Neutrophil (primary cell): ENCODE measurements at regions not wholly inside any gene's neighbourhood (a gene's known extent, or its start where the extent isn't known, plus 50 kb on each side); places are given as distances from the start of the nearest gene placed in this dataset.
A peak's percentile ranks its signal among the peaks of the same experiment; 100 is the strongest.

Source experiments
- H3K27ac ChIP-seq: fragments of 200-600 bp; sonication (generic); 2 replicates; pipeline ENCODE4 v1.5.1; 2016; ENCODE audit warnings: mild to moderate bottlenecking, moderate library complexity
- H3K27me3 ChIP-seq: fragments of 200-600 bp; sonication (generic); 2 replicates; pipeline ENCODE4 v1.6.0; 2016; ENCODE audit warnings: mild to moderate bottlenecking
- H3K36me3 ChIP-seq: fragments of 200-600 bp; sonication (generic); 2 replicates; pipeline ENCODE4 v1.5.1; 2017
- H3K4me1 ChIP-seq, 2 experiments: fragments of 200-600 bp in 1 of 2; sonication (generic) in 1 of 2; 1 replicate in 1 of 2; 2 replicates in 1 of 2; pipeline versions ENCODE4 v1.5.1 to v1.6.1; 2013 to 2016; ENCODE audit warnings: low read depth in 1 of 2, low read length in 1 of 2, mild to moderate bottlenecking in 1 of 2, moderate library complexity in 1 of 2; ENCODE audit not compliant: control insufficient read depth in 1 of 2, insufficient read depth in 1 of 2
- H3K4me3 ChIP-seq, 2 experiments: fragments of 200-600 bp in 1 of 2; sonication (generic) in 1 of 2; 1 replicate in 1 of 2; 2 replicates in 1 of 2; pipeline ENCODE4 v1.5.1; 2013 to 2016; ENCODE audit warnings: low read depth in 1 of 2, low read length in 1 of 2, mild to moderate bottlenecking in 1 of 2, moderate library complexity in 1 of 2
- H3K9me3 ChIP-seq: fragments of 200-600 bp; sonication (generic); 2 replicates; pipeline ENCODE4 v1.5.1; 2016
- CTCF ChIP-seq: fragments of 200-600 bp; sonication (generic); IDR thresholded peaks from 2 replicates; pipeline ENCODE4 v1.5.1; 2016; ENCODE audit warnings: antibody characterized with exemption

DNA sequence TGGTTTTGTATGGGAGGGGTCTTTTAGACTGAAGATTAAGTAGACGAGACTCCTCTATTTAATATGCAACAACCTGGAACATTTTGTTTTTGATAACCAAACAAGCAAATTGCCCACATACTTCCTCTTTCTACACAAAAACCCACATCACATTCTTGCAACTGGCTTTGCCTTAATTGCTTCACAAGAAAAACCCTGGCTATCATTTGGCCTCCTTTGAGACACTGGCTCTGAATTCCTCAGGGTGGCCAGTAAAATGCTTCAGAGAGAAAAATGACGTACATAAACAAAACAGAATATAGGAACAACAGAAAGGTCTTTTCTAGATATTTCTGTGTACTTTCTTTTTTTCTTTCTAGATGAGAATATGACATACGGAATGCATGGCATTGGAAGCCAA lies 103.0 kb downstream of the TRIB2 start:
- Histone ChIP-seq H3K4me3 (no peak overlapping the region), H3K27ac (peak overlapping the region; percentile 16), H3K9me3 (no peaks in the 10 kb centered on the region), H3K36me3 (no peaks in the 10 kb centered on the region), H3K4me1 (peaks cover 12 to 19% of the 10 kb centered on the region in 2 experiments), H3K27me3 (no peaks in the 10 kb centered on the region)
- TF ChIP-seq CTCF, result no peak

GRCh38 chr2:12821656-12822055 lies 104.9 kb downstream of the TRIB2 start:
- Histone ChIP-seq H3K27me3 (no peaks in the 10 kb centered on the region), H3K4me3 (no peak overlapping the region), H3K9me3 (no peaks in the 10 kb centered on the region), H3K27ac (no peak overlapping the region), H3K4me1 (peaks cover 12 to 19% of the 10 kb centered on the region in 2 experiments), H3K36me3 (no peaks in the 10 kb centered on the region)
- no peak for TF ChIP-seq CTCF

DNA sequence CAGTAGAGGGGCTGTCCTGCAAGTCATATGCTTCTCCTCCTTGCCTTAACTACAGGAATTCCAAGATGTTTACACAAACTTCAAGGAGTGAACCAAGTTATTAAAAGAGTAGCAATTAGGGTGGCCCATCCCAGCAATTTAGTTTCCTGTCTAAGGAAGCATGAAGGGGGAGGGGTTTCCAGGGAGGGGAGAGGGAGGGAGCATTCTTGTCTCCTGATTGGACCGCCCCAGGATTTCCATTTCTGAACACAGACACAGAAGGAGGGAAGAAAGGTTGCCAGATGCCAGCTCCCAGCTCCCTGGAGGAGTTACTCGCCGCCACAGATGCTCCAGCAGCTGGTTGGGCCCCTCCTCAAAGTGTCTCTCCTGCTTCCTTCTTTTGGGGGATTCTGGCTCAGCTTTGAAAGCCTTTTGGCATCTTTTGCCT lies 107.6 kb downstream of the TRIB2 start:
- no peaks in the 10 kb centered on the region for H3K36me3 ChIP-seq
- H3K4me3 ChIP-seq, result no peak overlapping the region
- no peaks in the 10 kb centered on the region for H3K27me3 ChIP-seq
- no peak overlapping the region for H3K27ac ChIP-seq
- TF ChIP-seq CTCF, result no peak
- H3K9me3 ChIP-seq, result no peaks in the 10 kb centered on the region
- peaks cover 5 to 7% of the 10 kb centered on the region in 2 experiments for H3K4me1 ChIP-seq

DNA sequence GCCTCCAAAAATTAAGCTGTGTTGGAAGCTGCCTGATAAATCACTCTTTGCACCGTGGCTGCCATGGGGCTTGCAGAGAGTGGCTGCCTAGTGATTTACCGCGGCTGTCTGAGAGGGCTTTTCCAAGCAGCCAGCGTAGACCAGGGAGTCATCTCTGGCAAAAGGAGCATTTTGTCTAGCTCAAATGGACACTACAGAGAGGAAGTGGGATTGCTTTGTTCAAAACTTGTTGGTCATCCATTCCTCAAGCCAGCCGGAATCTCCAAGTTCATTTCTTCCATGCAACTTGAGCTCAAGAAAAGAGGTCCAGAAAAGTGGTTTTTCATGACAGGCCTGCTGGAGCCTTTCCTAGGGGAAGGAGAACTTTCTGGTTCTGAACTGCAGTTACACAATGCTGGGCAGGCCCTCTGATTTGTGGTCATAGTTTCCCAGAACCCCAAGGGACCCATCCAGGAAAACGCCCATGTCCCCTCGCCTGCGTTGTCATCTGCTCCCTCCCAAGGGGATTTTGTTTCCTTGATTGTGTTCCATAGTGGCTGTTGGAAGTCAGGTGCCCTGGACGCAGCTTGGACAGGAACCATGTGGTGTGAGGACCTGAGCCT lies 108.1 kb downstream of the TRIB2 start:
- Histone ChIP-seq H3K27ac (no peak overlapping the region), H3K27me3 (no peaks in the 10 kb centered on the region), H3K4me1 (peaks cover under 1 to 2% of the 10 kb centered on the region in 2 experiments), H3K4me3 (no peak overlapping the region), H3K9me3 (no peaks in the 10 kb centered on the region), H3K36me3 (no peaks in the 10 kb centered on the region)
- no peak for TF ChIP-seq CTCF

DNA sequence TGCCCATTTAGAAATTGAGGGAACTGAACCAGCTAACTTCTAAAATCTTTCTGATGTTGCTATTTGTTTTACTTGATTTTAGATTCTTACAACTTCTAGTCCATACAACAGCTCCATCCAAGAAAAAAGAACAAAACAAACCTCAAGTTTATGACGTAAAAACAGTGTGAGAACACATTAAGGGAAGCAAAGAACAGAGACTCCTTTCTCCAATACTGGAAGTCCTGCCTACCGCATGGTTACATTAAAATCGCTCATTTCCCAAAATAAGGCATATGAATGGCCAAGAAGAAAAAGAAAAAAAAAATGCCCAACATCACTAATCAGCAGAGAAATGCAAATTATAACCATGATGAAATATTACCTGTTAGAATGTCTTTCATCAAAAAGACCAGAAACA lies 110.0 kb downstream of the TRIB2 start:
- Histone ChIP-seq H3K4me1 (no peaks in the 10 kb centered on the region), H3K27ac (no peak overlapping the region), H3K36me3 (no peaks in the 10 kb centered on the region), H3K4me3 (no peak overlapping the region), H3K9me3 (no peaks in the 10 kb centered on the region), H3K27me3 (no peaks in the 10 kb centered on the region)
- TF ChIP-seq CTCF, result no peak

- H3K4me1 ChIP-seq, result no peaks in the 10 kb centered on the region
- no peak overlapping the region for H3K27ac ChIP-seq
- TF ChIP-seq CTCF, result no peak
- no peaks in the 10 kb centered on the region for H3K36me3 ChIP-seq
- no peaks in the 10 kb centered on the region for H3K9me3 ChIP-seq
- no peaks in the 10 kb centered on the region for H3K27me3 ChIP-seq
- H3K4me3 ChIP-seq, result no peak overlapping the region
Measured at GRCh38 chr2:12827721-12828120, 111.0 kb downstream of the TRIB2 start.
